HepG2 (cell line): ENCODE measurements at regions not wholly inside any gene's neighbourhood (a gene's known extent, or its start where the extent isn't known, plus 50 kb on each side); places are given as distances from the start of the nearest gene placed in this dataset.

ENCODE experiments used
- ATAC-seq: fragments of 200-7000 bp; cut with Tn5 transposase; 3 replicates; pipeline ENCODE4 v1.9.1; 2020; ENCODE audit warnings: mild to moderate bottlenecking, moderate library complexity
- BruUV-seq: library from RNA; stranded (reverse); fragments of 400-500 nt; replicated peaks from 2 replicates; lab custom pipeline; 2021; lab: Mats Ljungman, UMichigan
- CTCF ChIA-PET: fragments of 300-600 bp; formaldehyde crosslinking; extraction: SDS; loops from one replicate; lab custom pipeline; 2021; ENCODE audit warnings: low total read pairs, inconsistent platforms, low intra/inter-chr PET ratio; lab: Yijun Ruan, JAX
- POLR2A ChIA-PET: fragments of 350-600 bp; sonication (Branson Sonifier 250); formaldehyde crosslinking; loops from one replicate; lab custom pipeline; 2020; ENCODE audit warnings: antibody characterized with exemption, inconsistent platforms; lab: Yijun Ruan, JAX
- DNase-seq: peaks from one replicate; pipeline ENCODE4 v3.0.0-alpha.2; 2015; ENCODE audit warnings: low spot score
- FAIRE-seq: peaks from 3 replicates; lab custom pipeline; 2011; peaks lifted over from hg19 to GRCh38; lab: Jason Lieb, UNC
- H2AFZ ChIP-seq: one replicate; pipeline ENCODE4 v1.6.1; 2011; ENCODE audit warnings: low read length, inconsistent platforms
- H3K27ac ChIP-seq: fragments of 300-600 bp; 3 replicates; pipeline ENCODE4 v1.8.0; 2011; ENCODE audit warnings: mixed run types, mild to moderate bottlenecking, mixed read lengths, low read length, inconsistent platforms; ENCODE audit not compliant: insufficient read depth; ENCODE audit errors: extremely low read length
- H3K27me3 ChIP-seq, 2 experiments: fragments of 200-600 bp in 1 of 2; 2 replicates in 1 of 2; 3 replicates in 1 of 2; pipeline versions ENCODE4 v1.6.0 to v1.8.0; 2011; ENCODE audit warnings: low read length in 2 of 2, mild to moderate bottlenecking in 2 of 2, moderate library complexity in 2 of 2, inconsistent platforms in 1 of 2; ENCODE audit not compliant: insufficient read depth in 2 of 2, control insufficient read depth in 1 of 2
- H3K36me3 ChIP-seq, 2 experiments: fragments of 200-600 bp in 1 of 2; replicated peaks in 1 of 2; 2 replicates in 1 of 2; 3 replicates in 1 of 2; pipeline versions ENCODE4 v1.5.1 to v1.8.0; 2011; ENCODE audit warnings: low read length in 2 of 2, inconsistent platforms in 1 of 2; ENCODE audit not compliant: insufficient read depth in 2 of 2, control insufficient read depth in 1 of 2
- H3K4me1 ChIP-seq: 2 replicates; pipeline ENCODE4 v1.5.1; 2012; ENCODE audit warnings: low read length, inconsistent platforms; ENCODE audit not compliant: insufficient read depth
- H3K4me2 ChIP-seq: 2 replicates; pipeline ENCODE4 v1.6.0; 2011; ENCODE audit warnings: low read depth, low read length, inconsistent platforms
- H3K4me3 ChIP-seq, 3 experiments: fragments of 200-600 bp in 1 of 3; sonication (generic), shearing (Covaris generic) in 1 of 3; replicated peaks in 1 of 3; 2 replicates each; pipeline ENCODE4 v1.5.1; 2011 to 2016; ENCODE audit warnings: low read length in 3 of 3, inconsistent platforms in 2 of 3, low read depth in 2 of 3, mild to moderate bottlenecking in 2 of 3, control low read depth in 1 of 3, mixed read lengths in 1 of 3; ENCODE audit not compliant: insufficient read depth in 1 of 3
- H3K79me2 ChIP-seq: one replicate; pipeline ENCODE4 v1.6.1; 2011; ENCODE audit warnings: low read length, inconsistent platforms; ENCODE audit not compliant: insufficient read depth
- H3K9ac ChIP-seq: 2 replicates; pipeline ENCODE4 v1.6.0; 2011; ENCODE audit warnings: mild to moderate bottlenecking, low read depth, low read length, inconsistent platforms; ENCODE audit not compliant: insufficient read depth
- H3K9me3 ChIP-seq: 2 replicates; pipeline ENCODE4 v1.5.1; 2012; ENCODE audit warnings: mild to moderate bottlenecking, low read length
- H4K20me1 ChIP-seq: 2 replicates; pipeline ENCODE4 v1.6.0; 2011; ENCODE audit warnings: inconsistent platforms, mild to moderate bottlenecking, low read length, moderate library complexity; ENCODE audit not compliant: insufficient read depth
- AFF4 ChIP-seq: sonication (generic); formaldehyde crosslinking; IDR thresholded peaks from 2 replicates; pipeline ENCODE4 v1.4.0; 2020; ENCODE audit warnings: missing genetic modification reagents
- CCDC6 ChIP-seq: sonication (generic); formaldehyde crosslinking; IDR thresholded peaks from 2 replicates; pipeline ENCODE4 v1.8.1; 2022; ENCODE audit warnings: mild to moderate bottlenecking, missing genetic modification reagents, moderate library complexity
- CEBPZ ChIP-seq: IDR thresholded peaks from 2 replicates; pipeline ENCODE4 v1.6.1; 2012; ENCODE audit warnings: low read length, improper control_type of control experiment
- CENPBD1 ChIP-seq: sonication (generic); formaldehyde crosslinking; IDR thresholded peaks from 2 replicates; pipeline ENCODE4 v1.8.0; 2022; ENCODE audit warnings: missing genetic modification reagents, low read depth, mild to moderate bottlenecking, borderline replicate concordance
- FIP1L1 ChIP-seq: fragments of 200-400 bp; formaldehyde crosslinking; IDR thresholded peaks from 2 replicates; pipeline ENCODE4 v1.6.1; 2018; ENCODE audit warnings: low read depth, mild to moderate bottlenecking, low read length, moderate library complexity, borderline replicate concordance; ENCODE audit not compliant: insufficient read depth
- GATAD2A ChIP-seq: IDR thresholded peaks from 2 replicates; pipeline ENCODE4 v1.6.1; 2016
- HOXA7 ChIP-seq: sonication (generic); formaldehyde crosslinking; IDR thresholded peaks from 2 replicates; pipeline ENCODE4 v1.8.1; 2022; ENCODE audit warnings: mild to moderate bottlenecking, missing genetic modification reagents, moderate library complexity
- IKZF1 ChIP-seq: fragments of 450-650 bp; IDR thresholded peaks from 2 replicates; pipeline ENCODE4 v1.7.1; 2016
- KDM2A ChIP-seq: sonication (generic); formaldehyde crosslinking; IDR thresholded peaks from 2 replicates; pipeline ENCODE4 v1.4.0; 2020; ENCODE audit warnings: low read depth, missing genetic modification reagents, borderline replicate concordance
- MATR3 ChIP-seq: sonication (generic); formaldehyde crosslinking; IDR thresholded peaks from 2 replicates; pipeline ENCODE4 v1.4.0; 2020; ENCODE audit warnings: missing genetic modification reagents
- MIER3 ChIP-seq: IDR thresholded peaks from 2 replicates; pipeline ENCODE4 v1.6.1; 2016; ENCODE audit warnings: missing compliant biosample characterization, borderline replicate concordance
- PHF21A ChIP-seq: sonication (generic); formaldehyde crosslinking; IDR thresholded peaks from 2 replicates; pipeline ENCODE4 v1.5.0; 2020; ENCODE audit warnings: mild to moderate bottlenecking, missing genetic modification reagents
- RARG ChIP-seq: sonication (generic); formaldehyde crosslinking; IDR thresholded peaks from 2 replicates; pipeline ENCODE4 v1.4.0; 2020; ENCODE audit warnings: low read depth, mild to moderate bottlenecking, missing genetic modification reagents
- RNF2 ChIP-seq: fragments of 450-650 bp; conservative IDR thresholded peaks from 2 replicates; pipeline ENCODE4 v1.6.1; 2016; ENCODE audit warnings: low read depth
- U2AF2 ChIP-seq: fragments of 200-400 bp; formaldehyde crosslinking; IDR thresholded peaks from 2 replicates; pipeline ENCODE4 v1.6.1; 2017; ENCODE audit warnings: low read depth, mild to moderate bottlenecking, low read length
- WGBS: methylation state at CpG from one replicate; pipeline ENCODE4 v1.1.6; 2017; ENCODE audit warnings: low lambda C conversion rate; 5-methylcytosine and 5-hydroxymethylcytosine counted together
- in situ Hi-C: cut with HindIII; loops from 2 replicates; pipeline ENCODE4 v1.10.0; 2017; ENCODE audit warnings: low pct_unique_long_range_greater_than_20kb; ENCODE audit not compliant: extremely low pct_ligation_motif_present
- intact Hi-C: fragments of 100-400 bp; cut with micrococcal nuclease; formaldehyde crosslinking; loops from one replicate; pipeline ENCODE4 v1.10.0; 2022; ENCODE audit not compliant: unreplicated experiment
- TF ChIP-seq, protein P1 (sequence below): IDR thresholded peaks from 2 replicates; pipeline ENCODE4 v1.6.1; 2012; ENCODE audit warnings: inconsistent platforms
- TF ChIP-seq, protein P2 (sequence below): sonication (generic); formaldehyde crosslinking; conservative IDR thresholded peaks from 2 replicates; pipeline ENCODE4 v1.4.0; 2020; ENCODE audit warnings: missing genetic modification reagents

- no peak for TF ChIP-seq AFF4 (CRISPR knock-in tag)
- TF ChIP-seq CEBPZ, result no peak
- TF ChIP-seq PHF21A (CRISPR knock-in tag), result no peak
- TF ChIP-seq MATR3, result no peak
These were observed 947.5 kb upstream of the CTNND2 start (continued) for GRCh38 chr5:12851761-12852160.

DNA sequence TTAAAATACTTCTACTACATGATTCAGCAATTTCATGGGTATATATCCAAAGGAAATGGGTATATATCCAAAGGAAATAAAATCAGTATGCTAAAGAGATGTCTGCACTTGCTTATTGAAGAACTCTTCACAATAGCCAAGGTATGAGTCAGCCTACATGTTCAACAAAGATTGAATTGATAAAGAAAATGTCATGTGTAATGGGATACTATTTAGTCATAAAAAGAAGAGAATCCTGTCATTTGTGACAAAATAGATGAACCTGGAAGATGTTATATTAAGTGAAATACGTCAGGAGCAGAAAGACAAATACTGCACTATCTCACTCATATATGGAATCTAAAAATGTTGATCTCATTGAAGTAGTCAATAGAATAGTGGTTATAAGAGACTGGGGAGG, 944.5 kb upstream of the CTNND2 start:
- ChIA-PET POLR2A (no interaction called here), CTCF (no interaction called here)
- 3% methylated on average over 1 of the region's 1 CpG for WGBS
- H2AFZ ChIP-seq, result no peak overlapping the region
- H3K4me3 ChIP-seq, result no peak overlapping the region
- no TSS peak for BruUV-seq
- H3K79me2 ChIP-seq, result no peaks in the 10 kb centered on the region
- intact Hi-C loops, result no loop called here
- DNase-seq (no peak), ATAC-seq (no peak), FAIRE-seq (no peak)
- H3K4me2 ChIP-seq, result no peak overlapping the region
- no peaks in the 10 kb centered on the region for H4K20me1 ChIP-seq
- H3K4me1 ChIP-seq, result no peaks in the 10 kb centered on the region
- in situ Hi-C loops, result no loop called here
- no peaks in the 10 kb centered on the region for H3K27me3 ChIP-seq
- H3K27ac ChIP-seq, result no peak overlapping the region
- no peaks in the 10 kb centered on the region for H3K36me3 ChIP-seq
- H3K9ac ChIP-seq, result no peak overlapping the region
- peaks cover 76% of the 10 kb centered on the region for H3K9me3 ChIP-seq
- TF ChIP-seq GATAD2A (CRISPR knock-in tag), result no peak
- TF ChIP-seq, protein P1, sequence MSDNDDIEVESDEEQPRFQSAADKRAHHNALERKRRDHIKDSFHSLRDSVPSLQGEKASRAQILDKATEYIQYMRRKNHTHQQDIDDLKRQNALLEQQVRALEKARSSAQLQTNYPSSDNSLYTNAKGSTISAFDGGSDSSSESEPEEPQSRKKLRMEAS, result no peak
- TF ChIP-seq KDM2A, result no peak
- no peak for TF ChIP-seq RNF2
- no peak for TF ChIP-seq HOXA7 (CRISPR knock-in tag)
- no peak for TF ChIP-seq FIP1L1
- no peak for TF ChIP-seq CCDC6 (CRISPR knock-in tag)
- TF ChIP-seq, protein P2, sequence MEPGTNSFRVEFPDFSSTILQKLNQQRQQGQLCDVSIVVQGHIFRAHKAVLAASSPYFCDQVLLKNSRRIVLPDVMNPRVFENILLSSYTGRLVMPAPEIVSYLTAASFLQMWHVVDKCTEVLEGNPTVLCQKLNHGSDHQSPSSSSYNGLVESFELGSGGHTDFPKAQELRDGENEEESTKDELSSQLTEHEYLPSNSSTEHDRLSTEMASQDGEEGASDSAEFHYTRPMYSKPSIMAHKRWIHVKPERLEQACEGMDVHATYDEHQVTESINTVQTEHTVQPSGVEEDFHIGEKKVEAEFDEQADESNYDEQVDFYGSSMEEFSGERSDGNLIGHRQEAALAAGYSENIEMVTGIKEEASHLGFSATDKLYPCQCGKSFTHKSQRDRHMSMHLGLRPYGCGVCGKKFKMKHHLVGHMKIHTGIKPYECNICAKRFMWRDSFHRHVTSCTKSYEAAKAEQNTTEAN, result no peak
- TF ChIP-seq IKZF1, result no peak
- TF ChIP-seq CENPBD1 (CRISPR knock-in tag), result no peak
- no peak for TF ChIP-seq MIER3 (CRISPR knock-in tag)
- no peak for TF ChIP-seq U2AF2
- no peak for TF ChIP-seq RARG (CRISPR knock-in tag)
